PC-3 (cell line): ENCODE measurements at regions not wholly inside any gene's neighbourhood (a gene's known extent, or its start where the extent isn't known, plus 50 kb on each side); places are given as distances from the start of the nearest gene placed in this dataset.

ENCODE experiments used
- ATAC-seq: fragments of 200-7000 bp; cut with Tn5 transposase; 2 replicates; pipeline ENCODE4 v1.9.1; 2020; ENCODE audit warnings: mild to moderate bottlenecking, moderate library complexity
- BruUV-seq: library from RNA; stranded (reverse); fragments of 400-500 nt; replicated peaks from 2 replicates; lab custom pipeline; 2021; lab: Mats Ljungman, UMichigan
- CTCF ChIA-PET: fragments of 300-600 bp; sonication (Branson Sonifier 250); formaldehyde crosslinking; loops from one replicate; lab custom pipeline; 2022; ENCODE audit warnings: antibody characterized with exemption; lab: Charles Lee
- POLR2A ChIA-PET: fragments of 300-600 bp; sonication (Branson Sonifier 250); formaldehyde crosslinking; loops from one replicate; lab custom pipeline; 2022; ENCODE audit warnings: antibody characterized with exemption; ENCODE audit not compliant: unreplicated experiment; lab: Charles Lee
- DNase-seq: peaks from one replicate; pipeline ENCODE4 v3.0.0-alpha.2; 2015
- H2AFZ ChIP-seq: fragments of 300-600 bp; sonication (generic); 2 replicates; pipeline ENCODE4 v1.6.0; 2016; ENCODE audit warnings: antibody characterized with exemption, low read length
- H3F3A ChIP-seq: fragments of 300-600 bp; sonication (generic); one replicate; pipeline ENCODE4 v1.6.0; 2017; ENCODE audit warnings: antibody characterized with exemption, low read length, control low read depth, mild to moderate bottlenecking; ENCODE audit not compliant: unreplicated experiment
- H3K27ac ChIP-seq: fragments of 300-600 bp; sonication (generic); 2 replicates; pipeline ENCODE4 v1.5.1; 2016; ENCODE audit warnings: mild to moderate bottlenecking, low read length
- H3K27me3 ChIP-seq: fragments of 300-600 bp; sonication (generic); 2 replicates; pipeline ENCODE4 v1.6.1; 2016; ENCODE audit warnings: low read length, mixed read lengths
- H3K36me3 ChIP-seq: fragments of 300-600 bp; sonication (generic); 2 replicates; pipeline ENCODE4 v1.6.1; 2016; ENCODE audit warnings: low read depth, mixed run types, low read length, mixed read lengths
- H3K4me1 ChIP-seq: fragments of 300-600 bp; sonication (generic); 2 replicates; pipeline ENCODE4 v1.5.1; 2016; ENCODE audit warnings: low read length; ENCODE audit not compliant: insufficient read depth
- H3K4me2 ChIP-seq: fragments of 300-600 bp; sonication (generic); 2 replicates; pipeline ENCODE4 v1.6.0; 2016; ENCODE audit warnings: low read length
- H3K4me3 ChIP-seq: fragments of 300-600 bp; sonication (generic); 2 replicates; pipeline ENCODE4 v1.5.1; 2016; ENCODE audit warnings: mild to moderate bottlenecking, low read length, mixed read lengths
- H3K79me2 ChIP-seq: fragments of 300-600 bp; sonication (generic); 2 replicates; pipeline ENCODE4 v1.6.1; 2017; ENCODE audit warnings: low read length, mixed read lengths
- H3K9ac ChIP-seq: fragments of 300-600 bp; sonication (generic); 2 replicates; pipeline ENCODE4 v1.6.0; 2016; ENCODE audit warnings: mild to moderate bottlenecking, low read length
- H3K9me2 ChIP-seq: fragments of 300-600 bp; sonication (generic); replicated peaks from 2 replicates; pipeline ENCODE4 v1.6.1; 2016; ENCODE audit warnings: mixed run types, low read length, mixed read lengths
- H3K9me3 ChIP-seq: fragments of 300-600 bp; sonication (generic); 2 replicates; pipeline ENCODE4 v1.6.1; 2016; ENCODE audit warnings: low read length, mixed read lengths
- H4K20me1 ChIP-seq: fragments of 300-600 bp; sonication (generic); 2 replicates; pipeline ENCODE4 v1.6.1; 2016; ENCODE audit warnings: low read length, mixed read lengths
- EZH2 ChIP-seq: fragments of 300-600 bp; sonication (generic); IDR thresholded peaks from one replicate; pipeline ENCODE4 v1.6.1; 2017; ENCODE audit warnings: antibody characterized with exemption, mild to moderate bottlenecking, low read length; ENCODE audit not compliant: unreplicated experiment
- EZH2phosphoT487 ChIP-seq: fragments of 300-600 bp; sonication (generic); IDR thresholded peaks from 2 replicates; pipeline ENCODE4 v1.6.1; 2018; ENCODE audit warnings: mild to moderate bottlenecking, antibody characterized with exemption, low read length, borderline replicate concordance
- intact Hi-C: fragments of 100-400 bp; cut with micrococcal nuclease; formaldehyde crosslinking; loops from 2 replicates; pipeline ENCODE4 v1.9.0; 2023
- TF ChIP-seq, protein P1 (sequence below): fragments of 300-600 bp; sonication (generic); conservative IDR thresholded peaks from 2 replicates; pipeline ENCODE4 v1.5.1; 2017; ENCODE audit warnings: antibody characterized with exemption, low read depth, mild to moderate bottlenecking, low read length

- Histone ChIP-seq H3K4me3 (no peak overlapping the region), H3K36me3 (no peaks in the 10 kb centered on the region), H3K9me2 (no peaks in the 10 kb centered on the region), H3K79me2 (no peaks in the 10 kb centered on the region), H3K4me1 (peaks cover 9% of the 10 kb centered on the region), H3K27ac (no peak overlapping the region), H2AFZ (peak overlapping the region; percentile 56), H3K27me3 (no peaks in the 10 kb centered on the region), H3K4me2 (no peak overlapping the region), H3F3A (no peaks in the 10 kb centered on the region), H4K20me1 (no peaks in the 10 kb centered on the region), H3K9me3 (no peaks in the 10 kb centered on the region), H3K9ac (no peak overlapping the region)
- peak; percentile 37 for DNase-seq
- CTCF ChIA-PET: interaction anchor here (0.6 kb wide), 1 partner anchor 13 kb away, joined by 3 read pairs; no protein-coding TSS in a partner anchor
- intact Hi-C loops: no loop called here
- POLR2A ChIA-PET: no interaction called here
- TF ChIP-seq, protein P1, sequence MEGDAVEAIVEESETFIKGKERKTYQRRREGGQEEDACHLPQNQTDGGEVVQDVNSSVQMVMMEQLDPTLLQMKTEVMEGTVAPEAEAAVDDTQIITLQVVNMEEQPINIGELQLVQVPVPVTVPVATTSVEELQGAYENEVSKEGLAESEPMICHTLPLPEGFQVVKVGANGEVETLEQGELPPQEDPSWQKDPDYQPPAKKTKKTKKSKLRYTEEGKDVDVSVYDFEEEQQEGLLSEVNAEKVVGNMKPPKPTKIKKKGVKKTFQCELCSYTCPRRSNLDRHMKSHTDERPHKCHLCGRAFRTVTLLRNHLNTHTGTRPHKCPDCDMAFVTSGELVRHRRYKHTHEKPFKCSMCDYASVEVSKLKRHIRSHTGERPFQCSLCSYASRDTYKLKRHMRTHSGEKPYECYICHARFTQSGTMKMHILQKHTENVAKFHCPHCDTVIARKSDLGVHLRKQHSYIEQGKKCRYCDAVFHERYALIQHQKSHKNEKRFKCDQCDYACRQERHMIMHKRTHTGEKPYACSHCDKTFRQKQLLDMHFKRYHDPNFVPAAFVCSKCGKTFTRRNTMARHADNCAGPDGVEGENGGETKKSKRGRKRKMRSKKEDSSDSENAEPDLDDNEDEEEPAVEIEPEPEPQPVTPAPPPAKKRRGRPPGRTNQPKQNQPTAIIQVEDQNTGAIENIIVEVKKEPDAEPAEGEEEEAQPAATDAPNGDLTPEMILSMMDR: no peak
- TF ChIP-seq EZH2phosphoT487 (no peak), EZH2 (no peak)
- no TSS peak for BruUV-seq
- peak; percentile 27 for ATAC-seq
Measured at GRCh38 chr11:10622957-10623791, 54.7 kb upstream of the LYVE1 start.

DNA sequence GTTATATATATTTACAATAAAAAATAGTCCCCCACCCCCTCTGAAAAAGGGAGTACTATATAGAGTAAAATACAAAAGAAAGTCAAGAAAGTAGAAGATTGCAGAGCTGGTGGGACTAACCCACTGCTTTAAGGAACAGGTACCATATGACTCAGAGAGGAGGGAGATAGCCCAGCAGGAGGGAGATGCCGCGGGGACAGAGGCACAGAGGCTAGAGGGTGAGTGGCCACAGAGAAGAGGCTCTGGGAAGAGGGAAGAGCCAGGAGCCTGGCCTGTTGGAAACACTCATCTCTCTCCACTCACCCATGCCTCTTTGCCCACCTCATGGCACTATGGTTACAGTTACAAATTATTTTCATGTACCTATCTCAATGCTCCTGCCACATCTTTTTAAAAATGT lies 53.6 kb upstream of the LYVE1 start:
- H3K4me1 ChIP-seq: peaks cover 9% of the 10 kb centered on the region

More for the DNA sequence above, 53.6 kb upstream of the LYVE1 start:
- no peaks in the 10 kb centered on the region for H3K9me2 ChIP-seq
- H3K79me2 ChIP-seq: no peaks in the 10 kb centered on the region
- TF ChIP-seq EZH2phosphoT487 (no peak), EZH2 (no peak)
- TF ChIP-seq, protein P1: no peak
- ATAC-seq: no peak
- no peak overlapping the region for H3K4me3 ChIP-seq
- no peak overlapping the region for H3K9ac ChIP-seq
- CTCF ChIA-PET: interaction anchor here (0.6 kb wide), 1 partner anchor 12 kb away, joined by 3 read pairs; no protein-coding TSS in a partner anchor
- BruUV-seq: no TSS peak
- H3F3A ChIP-seq: no peaks in the 10 kb centered on the region
- POLR2A ChIA-PET: no interaction called here
- H3K27ac ChIP-seq: no peak overlapping the region
- no peak overlapping the region for H2AFZ ChIP-seq
- intact Hi-C loops: no loop called here
- H3K27me3 ChIP-seq: no peaks in the 10 kb centered on the region
- no peak overlapping the region for H3K4me2 ChIP-seq
- H4K20me1 ChIP-seq: no peaks in the 10 kb centered on the region
- no peaks in the 10 kb centered on the region for H3K36me3 ChIP-seq
- H3K9me3 ChIP-seq: no peaks in the 10 kb centered on the region
- no peak for DNase-seq
